HEK293T (cell line): ENCODE measurements at regions not wholly inside any gene's neighbourhood (a gene's known extent, or its start where the extent isn't known, plus 50 kb on each side); places are given as distances from the start of the nearest gene placed in this dataset.

Source experiments
- CTCF ChIA-PET: fragments of 350-600 bp; formaldehyde crosslinking; extraction: SDS; loops from one replicate; lab custom pipeline; 2021; ENCODE audit warnings: antibody characterized with exemption, inconsistent platforms; lab: Yijun Ruan, JAX
- POLR2A ChIA-PET: fragments of 350-600 bp; formaldehyde crosslinking; extraction: SDS; loops from one replicate; lab custom pipeline; 2020; ENCODE audit warnings: antibody characterized with exemption, inconsistent platforms; lab: Yijun Ruan, JAX
- DNase-seq: peaks from one replicate; pipeline ENCODE4 v3.0.0; 2012; ENCODE audit warnings: mixed read lengths; ENCODE audit errors: extremely low spot score
- ARNT ChIP-seq: fragments of 450-650 bp; IDR thresholded peaks from 2 replicates; pipeline ENCODE4 v1.6.1; 2017; ENCODE audit warnings: mild to moderate bottlenecking
- BHLHE40 ChIP-seq: fragments of 450-650 bp; IDR thresholded peaks from 2 replicates; pipeline ENCODE4 v1.6.1; 2016; ENCODE audit warnings: mild to moderate bottlenecking, moderate library complexity, borderline replicate concordance
- CTBP1 ChIP-seq: fragments of 450-650 bp; IDR thresholded peaks from 2 replicates; pipeline ENCODE4 v1.6.1; 2016; ENCODE audit warnings: borderline replicate concordance
- ELF4 ChIP-seq: fragments of 450-650 bp; IDR thresholded peaks from 2 replicates; pipeline ENCODE4 v1.6.1; 2017; ENCODE audit warnings: antibody characterized with exemption
- FOXA1 ChIP-seq: fragments of 450-650 bp; IDR thresholded peaks from 2 replicates; pipeline ENCODE4 v1.6.1; 2016; ENCODE audit warnings: mild to moderate bottlenecking
- FOXK2 ChIP-seq: fragments of 450-650 bp; IDR thresholded peaks from 2 replicates; pipeline ENCODE4 v1.6.1; 2016; ENCODE audit warnings: mild to moderate bottlenecking
- FOXM1 ChIP-seq: fragments of 450-650 bp; IDR thresholded peaks from 2 replicates; pipeline ENCODE4 v1.6.1; 2017; ENCODE audit warnings: mild to moderate bottlenecking, borderline replicate concordance
- HDGF ChIP-seq: fragments of 450-650 bp; IDR thresholded peaks from 2 replicates; pipeline ENCODE4 v1.6.1; 2017; ENCODE audit warnings: antibody characterized with exemption, borderline replicate concordance
- L3MBTL2 ChIP-seq: fragments of 450-650 bp; conservative IDR thresholded peaks from 2 replicates; pipeline ENCODE4 v1.6.1; 2016; ENCODE audit warnings: mild to moderate bottlenecking
- LEF1 ChIP-seq: fragments of 450-650 bp; IDR thresholded peaks from 2 replicates; pipeline ENCODE4 v1.6.1; 2017; ENCODE audit warnings: mild to moderate bottlenecking, borderline replicate concordance
- NFRKB ChIP-seq: fragments of 450-650 bp; IDR thresholded peaks from 2 replicates; pipeline ENCODE4 v1.6.1; 2016; ENCODE audit warnings: mild to moderate bottlenecking, moderate library complexity
- SP1 ChIP-seq: fragments of 450-650 bp; IDR thresholded peaks from 2 replicates; pipeline ENCODE4 v1.6.1; 2017
- SUZ12 ChIP-seq: fragments of 450-650 bp; IDR thresholded peaks from 2 replicates; pipeline ENCODE4 v1.6.1; 2016; ENCODE audit warnings: mild to moderate bottlenecking
- TARDBP ChIP-seq: fragments of 450-650 bp; IDR thresholded peaks from 2 replicates; pipeline ENCODE4 v1.6.1; 2016
- ZNF384 ChIP-seq: fragments of 450-650 bp; IDR thresholded peaks from 2 replicates; pipeline ENCODE4 v1.6.1; 2016
- TF ChIP-seq, protein P1 (sequence below): fragments of 450-650 bp; IDR thresholded peaks from 2 replicates; pipeline ENCODE4 v1.6.1; 2016

DNA sequence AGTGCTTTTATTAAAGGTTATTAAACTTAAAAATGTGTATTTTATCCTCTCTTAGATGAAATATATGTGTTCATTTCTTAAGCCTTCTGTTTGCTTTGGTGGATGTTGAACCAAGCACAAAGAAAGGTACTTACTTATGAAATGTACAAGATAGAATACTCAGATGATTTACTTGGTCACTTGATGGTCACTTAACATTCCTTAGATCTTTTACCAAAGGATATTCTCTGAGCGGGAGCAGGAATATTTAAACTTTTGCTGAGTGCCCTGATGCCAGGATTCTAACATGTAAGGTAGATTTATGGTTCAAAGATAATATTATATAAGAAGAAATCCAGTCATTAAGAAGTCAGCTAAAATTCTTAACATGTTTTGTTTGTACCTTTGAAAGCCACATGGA, 193.5 kb upstream of the ZEB2 start:
- ChIA-PET CTCF (no interaction called here), POLR2A (no interaction called here)
- DNase-seq, result no peak

DNA sequence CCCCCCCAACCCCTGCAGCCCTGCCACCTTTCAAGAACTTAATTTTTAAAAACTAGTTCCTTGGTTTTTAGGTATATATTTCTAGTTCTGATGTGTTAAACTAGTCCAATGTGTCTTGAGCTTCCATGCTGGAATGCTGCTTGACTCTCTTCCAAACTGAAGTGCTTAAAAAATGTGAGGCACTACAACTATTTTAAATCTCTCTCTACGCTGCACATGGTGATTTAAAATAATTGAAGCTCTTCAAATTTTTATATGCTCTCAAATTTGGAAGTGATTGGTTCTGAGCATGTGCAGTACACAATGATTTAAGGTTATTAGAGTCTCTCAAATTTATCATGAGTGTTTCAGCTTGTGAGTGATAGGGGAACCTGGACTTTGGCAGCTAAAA, 192.6 kb upstream of the ZEB2 start:
- DNase-seq, result no peak
- ChIA-PET POLR2A (no interaction called here), CTCF (no interaction called here)
- no peak for TF ChIP-seq LEF1
- no peak for TF ChIP-seq TARDBP

More for the DNA sequence above, 193.5 kb upstream of the ZEB2 start:
- TF ChIP-seq HDGF (no peak), ZNF384 (no peak), LEF1 (no peak), ELF4 (no peak), ARNT (no peak), FOXA1 (no peak), TARDBP (no peak), BHLHE40 (no peak), FOXM1 (no peak), FOXK2 (no peak), L3MBTL2 (no peak), CTBP1 (no peak), SP1 (no peak)
- TF ChIP-seq, protein P1, sequence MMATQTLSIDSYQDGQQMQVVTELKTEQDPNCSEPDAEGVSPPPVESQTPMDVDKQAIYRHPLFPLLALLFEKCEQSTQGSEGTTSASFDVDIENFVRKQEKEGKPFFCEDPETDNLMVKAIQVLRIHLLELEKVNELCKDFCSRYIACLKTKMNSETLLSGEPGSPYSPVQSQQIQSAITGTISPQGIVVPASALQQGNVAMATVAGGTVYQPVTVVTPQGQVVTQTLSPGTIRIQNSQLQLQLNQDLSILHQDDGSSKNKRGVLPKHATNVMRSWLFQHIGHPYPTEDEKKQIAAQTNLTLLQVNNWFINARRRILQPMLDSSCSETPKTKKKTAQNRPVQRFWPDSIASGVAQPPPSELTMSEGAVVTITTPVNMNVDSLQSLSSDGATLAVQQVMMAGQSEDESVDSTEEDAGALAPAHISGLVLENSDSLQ, result no peak

DNA sequence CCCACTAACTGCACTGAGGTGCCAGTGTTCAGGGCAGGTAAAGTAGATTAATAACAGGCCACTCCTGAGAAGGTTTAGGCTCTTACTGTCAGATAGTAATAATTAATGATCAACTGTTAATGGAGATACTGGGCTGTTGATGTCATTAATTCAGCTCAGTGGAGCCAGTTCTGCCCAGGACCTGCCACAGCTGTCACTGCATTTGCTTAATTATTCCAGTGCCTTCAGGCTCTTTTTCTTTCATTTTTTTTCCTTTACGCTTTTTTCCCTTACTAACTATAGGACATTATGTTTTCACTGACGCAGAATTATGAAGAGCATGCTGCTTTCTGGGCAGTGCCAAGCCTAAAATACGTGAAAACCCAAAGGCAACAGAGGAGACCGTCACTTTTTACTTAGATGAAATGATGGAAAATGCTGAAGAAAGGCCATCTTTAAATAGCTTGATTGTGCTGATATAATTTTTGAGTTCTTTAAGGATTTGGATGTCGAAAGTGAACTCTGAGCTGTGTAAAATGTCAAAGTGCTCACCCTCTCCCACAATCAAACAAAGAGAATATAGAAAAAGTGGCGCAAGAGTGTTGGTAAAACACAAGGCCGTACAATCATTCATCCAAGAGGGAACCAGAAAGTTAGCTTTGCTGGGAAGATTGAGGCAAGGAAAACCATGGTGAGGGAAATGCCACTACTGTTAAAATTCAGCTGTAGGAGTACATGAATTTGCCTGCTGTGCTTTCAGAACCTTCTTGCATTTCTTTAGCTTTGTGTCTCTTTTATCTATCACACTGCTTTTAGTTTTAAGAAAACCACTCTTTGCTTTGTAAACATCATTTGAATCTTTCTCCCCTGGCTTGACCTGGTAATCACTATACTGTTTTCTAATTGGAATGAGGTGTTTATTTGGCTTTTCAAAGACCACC, 192.0 kb upstream of the ZEB2 start:
- POLR2A ChIA-PET, result no interaction called here
- TF ChIP-seq L3MBTL2 (no peak), ZNF384 (no peak), NFRKB (no peak), CTBP1 (no peak), HDGF (no peak), ELF4 (no peak), SP1 (no peak)
- no peak for DNase-seq
- CTCF ChIA-PET, result no interaction called here

DNA sequence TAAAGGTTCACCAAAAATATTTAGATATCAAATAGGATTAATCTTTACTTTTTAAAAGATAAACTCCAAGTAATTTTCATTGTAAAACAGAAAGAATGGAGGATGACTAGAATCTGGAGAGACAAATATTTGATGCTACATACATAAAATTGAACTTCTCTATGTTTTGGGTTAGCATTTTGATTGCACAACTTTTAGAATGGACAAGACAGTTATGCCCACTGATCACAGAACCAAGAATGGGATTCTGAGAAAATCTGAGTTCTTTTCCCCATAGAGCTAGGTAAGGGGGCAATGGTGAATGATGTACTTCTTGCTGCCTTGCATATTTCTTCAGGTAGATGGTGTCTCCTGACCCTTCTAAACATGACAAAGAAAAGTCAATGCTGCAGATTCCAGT, 191.2 kb upstream of the ZEB2 start:
- POLR2A ChIA-PET, result no interaction called here
- DNase-seq, result no peak

DNA sequence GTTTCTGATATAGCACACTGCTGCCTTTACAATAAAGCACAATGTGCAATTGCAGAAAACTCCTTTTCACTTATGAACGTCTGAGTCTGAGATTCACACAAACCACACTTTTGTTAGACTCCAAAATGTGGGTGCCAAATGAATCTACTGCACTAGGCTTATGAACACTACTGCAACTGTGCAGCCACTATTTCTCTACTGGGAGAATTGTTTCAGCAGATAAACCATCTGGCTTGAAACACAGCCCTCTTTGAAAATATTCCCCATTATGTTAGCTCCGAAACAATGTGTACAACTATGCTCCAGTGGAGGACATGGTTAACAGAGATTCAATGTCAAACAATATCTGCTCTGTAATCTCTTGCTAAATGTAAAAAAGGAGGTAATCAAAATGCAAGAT, 188.7 kb upstream of the ZEB2 start:
- no peak for DNase-seq
- TF ChIP-seq CTBP1 (no peak), ZNF384 (no peak), FOXK2 (no peak), HDGF (no peak), ELF4 (no peak), LEF1 (no peak), BHLHE40 (no peak), SUZ12 (no peak), TARDBP (no peak), FOXA1 (no peak), NFRKB (no peak)
- TF ChIP-seq, protein P1, result no peak
- ChIA-PET POLR2A (no interaction called here), CTCF (no interaction called here)

More for the DNA sequence above, 191.2 kb upstream of the ZEB2 start:
- CTCF ChIA-PET, result no interaction called here
- TF ChIP-seq CTBP1, result no peak
- no peak for TF ChIP-seq ARNT
- TF ChIP-seq HDGF, result no peak
- TF ChIP-seq FOXM1, result no peak
- TF ChIP-seq SP1, result no peak
- TF ChIP-seq ELF4, result no peak
- no peak for TF ChIP-seq FOXK2

DNA sequence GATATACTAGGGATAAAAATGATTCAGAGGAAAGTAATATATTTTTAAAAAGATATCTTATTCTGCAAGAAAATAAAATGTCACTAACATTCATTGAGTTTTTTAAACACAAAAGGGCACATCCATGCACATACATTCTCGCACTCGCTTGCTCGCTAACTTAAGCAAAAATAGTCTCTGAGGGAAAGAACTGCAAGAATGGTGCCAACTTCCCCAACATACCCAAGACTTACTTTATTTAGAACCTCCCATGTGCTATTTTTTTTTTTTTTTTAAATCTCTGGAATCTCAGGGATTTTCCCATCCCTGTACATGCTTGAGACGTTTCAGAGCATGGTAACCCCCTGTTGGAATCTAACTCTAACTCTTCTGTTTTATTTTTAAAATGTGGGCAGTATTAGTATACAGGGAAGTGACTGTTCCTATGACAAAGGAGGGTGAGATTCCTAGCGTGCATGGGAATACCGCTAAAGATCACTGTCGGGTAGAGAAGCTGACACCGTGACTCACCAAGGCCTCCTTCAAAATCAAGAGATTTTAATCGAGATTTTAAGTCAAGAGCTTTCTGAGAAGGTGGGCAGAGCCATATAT, 187.9 kb upstream of the ZEB2 start:
- ChIA-PET CTCF (no interaction called here), POLR2A (no interaction called here)
- no peak for DNase-seq
- TF ChIP-seq ELF4 (no peak), ARNT (no peak), NFRKB (no peak), SP1 (no peak), SUZ12 (no peak), FOXM1 (no peak), FOXA1 (no peak), ZNF384 (no peak), FOXK2 (no peak), L3MBTL2 (no peak), CTBP1 (no peak), HDGF (no peak), TARDBP (no peak)
- TF ChIP-seq, protein P1, result no peak
